LNCAP (cell line): ENCODE measurements at regions not wholly inside any gene's neighbourhood (a gene's known extent, or its start where the extent isn't known, plus 50 kb on each side); places are given as distances from the start of the nearest gene placed in this dataset.

ENCODE experiments used
- TF ChIP-seq, protein P1 (sequence below): fragments of 450-650 bp; IDR thresholded peaks from 2 replicates; pipeline ENCODE4 v1.5.1; 2017; ENCODE audit warnings: mild to moderate bottlenecking

DNA sequence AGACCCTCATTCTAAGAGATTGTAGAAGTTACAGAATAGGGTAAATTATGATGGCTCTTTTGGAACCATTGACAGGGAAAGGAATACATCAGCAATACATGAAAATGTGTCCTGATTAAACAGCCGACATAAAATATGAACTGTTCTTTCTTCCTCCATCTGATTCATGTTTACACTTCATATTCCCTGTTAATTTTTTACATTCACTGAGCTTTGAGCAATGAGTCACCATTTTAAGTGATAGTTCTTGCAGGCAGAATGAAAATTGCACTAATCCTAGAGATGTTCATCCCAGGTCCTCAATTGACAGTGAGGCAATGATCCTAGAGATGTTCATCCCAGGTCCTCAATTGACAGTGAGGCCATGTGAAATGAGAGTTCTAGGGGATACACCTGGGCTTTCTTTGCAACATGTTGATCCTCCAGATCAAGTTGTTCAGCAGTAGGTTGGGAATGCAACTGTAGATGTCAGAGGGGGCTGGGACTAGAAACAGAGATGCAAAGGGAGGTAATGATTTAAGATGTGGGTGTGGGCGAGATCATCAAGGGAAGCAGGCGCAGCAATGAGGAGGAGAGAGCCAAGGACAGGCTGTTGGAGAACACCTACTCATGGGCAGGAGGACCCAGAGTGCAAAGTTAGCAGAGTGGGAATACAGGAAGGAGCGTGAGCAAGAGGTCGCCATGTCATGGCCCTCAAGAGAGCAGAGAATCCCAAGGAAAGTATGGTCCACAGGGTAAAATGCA lies 138.7 kb downstream of the ZNF365 start:
- TF ChIP-seq, protein P1, sequence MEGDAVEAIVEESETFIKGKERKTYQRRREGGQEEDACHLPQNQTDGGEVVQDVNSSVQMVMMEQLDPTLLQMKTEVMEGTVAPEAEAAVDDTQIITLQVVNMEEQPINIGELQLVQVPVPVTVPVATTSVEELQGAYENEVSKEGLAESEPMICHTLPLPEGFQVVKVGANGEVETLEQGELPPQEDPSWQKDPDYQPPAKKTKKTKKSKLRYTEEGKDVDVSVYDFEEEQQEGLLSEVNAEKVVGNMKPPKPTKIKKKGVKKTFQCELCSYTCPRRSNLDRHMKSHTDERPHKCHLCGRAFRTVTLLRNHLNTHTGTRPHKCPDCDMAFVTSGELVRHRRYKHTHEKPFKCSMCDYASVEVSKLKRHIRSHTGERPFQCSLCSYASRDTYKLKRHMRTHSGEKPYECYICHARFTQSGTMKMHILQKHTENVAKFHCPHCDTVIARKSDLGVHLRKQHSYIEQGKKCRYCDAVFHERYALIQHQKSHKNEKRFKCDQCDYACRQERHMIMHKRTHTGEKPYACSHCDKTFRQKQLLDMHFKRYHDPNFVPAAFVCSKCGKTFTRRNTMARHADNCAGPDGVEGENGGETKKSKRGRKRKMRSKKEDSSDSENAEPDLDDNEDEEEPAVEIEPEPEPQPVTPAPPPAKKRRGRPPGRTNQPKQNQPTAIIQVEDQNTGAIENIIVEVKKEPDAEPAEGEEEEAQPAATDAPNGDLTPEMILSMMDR, result no peak

DNA sequence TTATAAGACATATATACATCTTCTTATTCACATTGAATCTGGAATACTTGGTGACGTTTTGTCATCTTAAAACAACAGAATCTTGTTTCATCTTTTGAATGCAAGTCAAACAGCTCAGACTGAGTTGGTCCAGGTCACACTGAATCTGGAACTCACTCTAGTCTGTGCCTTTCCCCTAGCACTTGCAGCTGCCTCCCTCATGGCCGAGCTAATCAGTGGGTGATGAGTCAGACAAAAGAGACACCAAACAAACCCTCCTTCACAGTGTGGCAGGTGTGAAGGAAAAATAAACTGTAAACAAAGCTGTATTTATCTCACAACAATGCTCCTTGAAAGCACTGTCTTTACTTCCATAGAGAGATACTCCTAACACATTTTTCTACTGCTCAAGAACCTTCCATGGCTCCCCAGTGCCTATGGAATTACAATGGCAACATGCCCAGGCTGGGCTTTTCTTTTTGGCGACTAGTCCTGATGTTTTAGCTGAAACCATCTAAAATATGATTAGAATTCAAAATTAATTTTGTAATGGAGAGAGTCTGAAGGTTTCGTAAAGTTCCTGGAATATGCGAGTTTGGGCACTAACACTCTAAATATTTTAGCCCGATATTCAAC lies 140.0 kb downstream of the ZNF365 start:
- TF ChIP-seq, protein P1, result no peak

DNA sequence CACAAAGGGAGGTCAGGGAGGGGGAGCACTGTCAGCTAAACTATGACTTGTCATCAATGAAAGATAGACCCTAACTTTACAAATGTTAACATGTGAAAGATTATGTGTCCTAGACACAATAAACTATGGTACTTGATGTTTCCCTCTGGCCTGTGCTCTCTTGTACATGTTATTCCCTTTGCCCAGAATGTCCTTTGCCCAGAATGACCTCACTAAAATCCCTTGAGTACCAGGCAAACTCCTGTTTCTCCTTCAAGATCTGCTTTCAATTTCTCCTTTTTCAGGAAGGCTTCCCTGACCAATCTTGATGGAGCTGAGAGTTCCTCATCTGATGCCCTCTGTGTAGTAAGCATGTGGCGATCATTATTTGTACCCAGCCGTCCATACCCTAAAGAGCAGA lies 143.1 kb downstream of the ZNF365 start:
- TF ChIP-seq, protein P1, result no peak

DNA sequence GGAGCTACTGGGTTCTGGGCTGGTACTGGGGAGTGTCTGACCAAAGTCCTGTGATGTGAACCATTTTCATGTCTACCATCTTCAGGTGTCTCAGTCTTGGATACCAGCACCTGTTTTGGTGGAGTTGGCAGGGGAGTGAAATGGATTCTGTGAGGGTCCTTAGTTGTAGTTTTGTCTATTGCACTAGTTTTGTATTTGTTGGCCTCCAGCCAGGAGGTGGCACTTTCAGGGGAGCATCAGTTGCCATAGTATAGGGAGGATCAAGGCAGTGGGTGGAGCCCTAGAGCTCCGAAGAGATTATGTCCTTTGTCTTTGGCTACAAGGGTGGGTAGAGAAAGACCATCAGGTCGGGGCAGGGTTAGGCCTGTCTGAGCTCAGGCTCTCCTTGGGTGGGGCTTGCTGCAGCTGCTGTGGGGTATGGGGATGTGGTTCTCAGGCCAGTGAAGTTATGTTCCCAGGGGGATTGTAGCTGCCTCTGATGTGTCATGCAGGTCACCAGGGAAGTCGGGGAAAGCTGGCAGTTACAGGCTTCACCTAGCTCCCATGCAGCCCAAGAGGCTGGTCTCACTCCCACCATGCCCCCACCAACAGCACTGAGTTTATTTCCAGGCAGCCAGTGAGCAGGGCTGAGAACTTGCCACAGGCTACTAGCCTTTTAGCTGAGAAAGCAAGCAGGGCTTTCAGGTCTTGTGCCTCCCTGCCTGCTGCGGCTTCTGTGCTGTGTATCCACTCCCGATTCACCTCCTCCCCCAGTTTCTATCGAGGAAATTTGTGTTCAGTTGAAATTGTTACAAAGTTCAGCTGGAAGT lies 153.1 kb downstream of the ZNF365 start:
- TF ChIP-seq, protein P1, result no peak

DNA sequence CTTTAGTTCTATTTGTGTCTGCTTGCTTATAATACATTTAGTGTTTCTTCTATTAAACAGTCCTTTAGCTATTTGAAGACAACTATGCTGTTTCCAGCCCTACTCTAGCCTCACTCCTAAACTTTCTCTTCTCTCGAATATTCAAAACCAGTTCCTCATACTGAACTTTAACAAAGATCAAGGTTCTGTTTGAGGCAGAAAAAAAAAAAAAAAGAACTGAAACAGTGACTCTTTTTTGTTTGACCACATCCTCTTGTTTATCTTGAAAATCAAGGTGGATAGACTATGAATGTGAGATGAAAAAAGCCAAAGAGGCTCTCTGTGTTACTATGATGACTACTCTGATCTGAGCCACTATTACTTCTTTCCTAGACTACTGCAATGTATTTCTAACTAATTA lies 154.3 kb downstream of the ZNF365 start:
- TF ChIP-seq, protein P1, result no peak

DNA sequence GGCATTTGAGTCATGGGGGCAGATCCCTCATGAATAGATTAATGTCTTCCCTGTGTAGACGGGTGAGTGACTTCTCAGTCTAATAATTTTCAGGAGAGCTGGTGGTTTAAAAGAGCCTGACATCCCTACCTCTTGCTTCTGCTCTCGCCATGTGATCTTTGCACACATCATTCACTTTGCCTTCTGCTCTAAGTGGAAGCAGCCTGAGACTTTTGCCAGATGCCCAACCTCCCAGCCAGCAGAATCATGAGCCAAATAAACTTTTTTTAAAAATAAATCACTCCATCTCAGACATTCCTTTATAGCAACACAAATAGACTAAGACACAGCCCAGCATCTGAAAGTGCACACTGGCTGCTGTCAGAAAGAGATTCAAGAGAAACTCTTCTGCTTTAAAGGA lies 155.2 kb downstream of the ZNF365 start:
- TF ChIP-seq, protein P1, result no peak

DNA sequence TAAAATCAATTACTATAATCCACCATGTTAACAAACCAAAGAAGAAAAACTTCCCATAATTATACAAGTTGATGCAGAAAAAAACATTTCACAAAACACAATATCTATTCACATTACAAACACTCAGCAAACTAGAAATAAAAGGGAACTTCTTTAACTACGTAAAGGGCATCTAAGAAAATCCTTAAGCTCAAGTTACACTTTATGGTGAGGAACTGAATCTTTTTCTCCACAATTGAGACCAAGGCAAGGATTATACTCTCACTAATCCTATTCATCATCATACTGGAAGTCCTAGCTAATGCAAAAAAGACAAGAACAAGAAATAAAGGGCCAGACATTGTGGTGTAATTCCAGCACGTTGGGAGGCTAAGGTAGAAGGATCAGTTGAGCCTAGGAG lies 159.9 kb downstream of the ZNF365 start:
- TF ChIP-seq, protein P1, result no peak
